HG02870 (cell line): ENCODE measurements at regions not wholly inside any gene's neighbourhood (a gene's known extent, or its start where the extent isn't known, plus 50 kb on each side); places are given as distances from the start of the nearest gene placed in this dataset.

Experiments used
- ATAC-seq: cut with Tn5 transposase; IDR thresholded peaks from one replicate; pipeline ENCODE4 v1.9.1; 2021; ENCODE audit warnings: mild to moderate bottlenecking, moderate library complexity; ENCODE audit not compliant: unreplicated experiment

- ATAC-seq = no peak
These were observed 60.7 kb upstream of the CDC42BPA start for GRCh38 chr1:227378871-227379554.

- ATAC-seq = no peak
These were observed 59.9 kb upstream of the CDC42BPA start for GRCh38 chr1:227378181-227378580.

DNA sequence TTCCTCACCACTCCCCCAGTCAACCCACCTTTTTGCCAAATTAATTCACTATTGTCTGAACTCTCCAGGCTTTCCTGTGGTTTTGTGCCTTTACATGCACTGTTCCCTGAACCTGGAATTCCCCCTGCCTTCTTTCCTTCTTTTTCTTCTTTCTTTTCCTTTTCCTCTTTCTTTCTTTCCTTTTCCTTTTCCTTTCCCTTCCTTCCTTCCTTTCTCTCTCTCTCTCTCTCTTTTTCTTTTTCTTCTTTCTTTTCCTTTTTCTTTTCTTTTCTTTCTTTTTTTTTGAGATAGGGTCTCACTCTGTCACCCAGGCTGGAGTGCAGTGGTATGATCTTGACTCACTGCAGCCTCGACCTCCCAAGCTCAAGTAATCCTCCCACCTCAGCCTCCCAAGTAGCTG lies 56.6 kb upstream of the CDC42BPA start:
- no peak for ATAC-seq

DNA sequence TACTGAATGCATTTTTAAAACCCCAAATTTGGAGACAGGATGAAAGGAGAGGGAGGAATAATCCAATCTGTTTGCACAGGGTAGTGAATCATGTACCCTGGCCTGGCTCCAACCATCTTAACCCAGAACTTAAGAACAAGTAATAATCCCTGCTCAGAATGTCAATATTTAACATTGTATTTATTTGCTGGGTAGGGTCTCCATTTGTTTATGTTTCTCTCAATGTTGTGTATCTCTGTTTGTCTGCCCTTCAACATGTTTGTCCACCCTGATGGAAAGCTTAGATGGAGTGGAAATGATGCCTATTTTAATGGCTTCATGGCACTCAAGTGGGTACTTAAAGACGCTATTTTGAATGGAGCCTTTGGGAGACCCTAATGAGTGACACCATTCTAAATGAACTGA lies 54.4 kb upstream of the CDC42BPA start:
- no peak for ATAC-seq

DNA sequence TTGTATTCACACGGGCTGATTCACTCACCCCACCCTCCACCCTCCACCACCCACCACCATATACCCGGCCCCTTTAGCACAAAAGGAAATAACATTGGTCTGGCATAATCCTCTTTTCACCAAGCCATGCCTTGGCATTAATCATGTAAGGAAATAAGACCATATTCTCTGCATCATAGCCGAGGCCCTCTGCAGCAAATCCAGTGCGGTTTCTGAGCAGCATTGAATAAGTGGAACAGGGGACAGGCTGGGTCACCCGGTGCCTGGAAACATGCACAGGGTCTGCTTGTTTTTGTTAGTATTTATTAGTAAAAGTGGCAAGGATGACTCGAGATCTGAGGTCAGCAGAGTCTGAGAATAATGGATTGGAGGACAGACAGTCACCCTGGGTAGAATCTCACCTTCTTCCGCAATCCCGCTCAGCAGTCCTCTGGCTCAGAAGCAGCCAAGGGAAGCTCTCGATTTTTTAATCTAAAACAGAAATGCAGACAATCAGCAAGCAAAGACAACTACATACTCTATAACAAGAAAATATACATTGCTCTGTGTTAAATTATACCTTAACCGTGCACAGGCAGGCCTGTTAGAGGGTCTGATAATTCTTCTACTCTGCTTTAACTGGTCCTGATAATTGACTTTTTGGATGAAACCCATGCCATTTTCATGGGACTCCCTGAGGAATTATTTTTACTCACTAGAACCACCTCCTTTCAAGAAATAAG lies 52.4 kb upstream of the CDC42BPA start:
- no peak for ATAC-seq

DNA sequence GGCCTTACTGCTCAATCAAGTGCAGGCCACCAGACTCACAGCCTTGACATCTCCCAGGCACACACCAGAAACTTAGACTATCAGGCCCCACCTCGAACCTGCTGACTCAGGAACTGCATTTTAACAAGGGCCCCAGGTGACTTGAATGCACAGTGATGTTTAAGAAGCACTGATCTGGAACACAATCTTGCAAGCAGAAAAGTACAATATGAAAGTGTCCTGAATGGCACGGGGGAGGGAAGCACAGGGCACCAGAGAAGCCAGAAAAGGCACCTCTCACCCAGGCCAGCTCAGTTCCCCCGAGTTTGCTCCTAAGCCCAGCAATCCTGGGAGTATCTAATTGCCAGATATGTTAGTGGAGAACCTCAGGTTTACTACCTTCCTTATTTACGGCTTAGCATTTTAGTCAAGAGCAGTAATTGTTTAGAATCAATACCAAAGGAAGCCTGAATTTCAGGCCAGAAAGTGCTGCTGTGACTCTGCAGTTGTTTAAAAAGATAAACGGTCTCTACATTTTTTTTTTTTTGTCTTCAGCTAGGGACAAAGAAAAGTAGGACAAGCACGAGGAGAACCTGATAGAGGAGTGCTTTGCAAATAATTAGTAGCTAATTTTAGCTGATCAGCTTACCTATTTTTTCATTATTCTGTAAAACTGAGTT lies 50.9 kb upstream of the CDC42BPA start:
- no peak for ATAC-seq
